ENCODE measurements at regions not wholly inside any gene's neighbourhood (a gene's known extent, or its start where the extent isn't known, plus 50 kb on each side); places are given as distances from the start of the nearest gene placed in this dataset.

GRCh38 chr17:73694491-73694890, 50.2 kb upstream of the SDK2 start:
- DNase-seq = no peak

- DNase-seq = no peak
Observed at GRCh38 chr17:73695035-73695738, 50.9 kb upstream of the SDK2 start.

DNA sequence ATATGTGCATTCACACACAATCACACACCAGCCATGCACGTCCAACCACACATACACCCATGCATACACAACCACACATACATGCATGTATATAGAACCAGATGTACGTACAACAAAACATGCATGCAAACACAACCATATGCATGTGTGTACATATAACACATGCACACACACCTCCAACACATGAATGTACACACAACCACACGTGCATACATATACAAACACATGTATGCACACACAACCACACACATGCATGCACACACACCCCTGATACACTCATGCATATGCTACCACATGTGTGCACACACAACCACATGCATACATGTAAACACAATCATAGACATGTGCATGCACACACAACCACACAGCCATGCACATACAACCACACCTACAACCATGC, 52.0 kb upstream of the SDK2 start:
- DNase-seq = no peak

GRCh38 chr17:73697872-73698271, 53.6 kb upstream of the SDK2 start:
- no peak for DNase-seq

DNA sequence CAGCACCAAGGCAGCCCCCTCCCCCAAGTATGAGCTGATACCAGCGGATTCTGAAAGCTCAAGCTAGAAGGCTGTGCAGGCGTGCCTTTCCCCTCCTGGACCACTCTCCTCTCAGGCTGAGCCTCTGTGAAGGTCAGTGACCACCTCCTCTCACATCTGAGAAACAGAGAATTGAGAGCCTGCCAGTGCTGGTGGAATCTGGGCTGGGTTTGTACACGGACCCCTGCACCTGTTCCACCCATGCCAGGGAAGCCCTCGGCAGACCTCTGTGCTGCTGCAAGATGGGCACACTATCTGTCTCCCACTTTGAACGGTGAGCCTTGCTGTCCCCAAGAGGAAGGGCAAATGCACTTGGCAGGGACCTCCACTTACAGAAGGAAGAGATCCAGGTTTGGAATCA, 54.7 kb upstream of the SDK2 start:
- DNase-seq = no peak

GRCh38 chr17:73701701-73702100, 57.5 kb upstream of the SDK2 start:
- DNase-seq = no peak

GRCh38 chr17:73703192-73703591, 58.9 kb upstream of the SDK2 start:
- DNase-seq = no peak

- no peak for DNase-seq
Observed at GRCh38 chr17:73703917-73704316, 59.7 kb upstream of the SDK2 start.

GRCh38 chr17:73705594-73705993, 61.3 kb upstream of the SDK2 start:
- DNase-seq = no peak

DNA sequence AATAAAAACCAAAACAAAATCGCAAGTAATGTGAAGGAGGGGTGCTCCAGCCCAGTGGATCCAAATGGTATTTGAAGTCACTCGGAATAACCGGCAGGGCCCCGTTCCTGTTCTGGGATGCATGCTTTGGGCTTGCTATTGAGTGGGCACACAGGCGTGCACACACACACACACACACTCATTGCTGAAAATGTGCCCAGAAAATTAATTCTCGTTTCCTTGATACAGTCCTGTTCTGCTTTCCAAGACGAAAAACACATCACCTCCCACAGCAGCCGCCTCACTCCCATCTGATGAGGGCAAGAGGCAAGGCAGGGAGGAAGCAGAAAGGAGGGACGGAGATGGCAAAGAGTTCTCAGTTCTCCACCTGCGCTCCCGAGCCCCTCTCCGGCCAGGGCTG, 62.2 kb upstream of the SDK2 start:
- DNase-seq = no peak

- no peak for DNase-seq
Observed at GRCh38 chr17:73706858-73707257, 62.6 kb upstream of the SDK2 start.

- no peak for DNase-seq
Observed at GRCh38 chr17:73707358-73707757, 63.1 kb upstream of the SDK2 start.

DNA sequence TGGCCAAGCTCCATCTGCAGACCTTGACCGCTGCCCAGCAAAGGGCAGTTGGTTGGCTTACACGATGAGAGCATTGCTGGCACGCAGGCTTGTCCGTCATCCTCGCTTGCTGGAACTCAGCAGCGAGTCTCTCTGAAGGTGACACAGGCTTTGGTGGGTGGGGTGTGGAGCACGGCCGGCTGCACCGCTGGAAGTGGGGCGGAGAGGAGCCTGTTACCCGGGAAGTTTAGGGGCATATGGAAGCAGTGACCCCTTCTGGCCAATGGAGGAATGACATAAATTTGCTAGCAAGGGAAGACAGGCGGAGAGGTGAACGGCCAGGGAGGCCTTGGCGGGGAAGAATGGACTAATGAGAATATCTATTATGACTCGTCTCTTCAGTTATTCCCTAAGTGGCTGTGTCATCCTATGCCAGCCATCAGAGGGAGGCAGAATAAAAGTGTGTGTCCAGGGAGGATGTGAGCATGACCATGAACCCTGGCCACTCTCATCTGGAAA, 65.9 kb upstream of the SDK2 start:
- peak; percentile 41 for DNase-seq

- DNase-seq = no peak
Observed at GRCh38 chr17:73711184-73711583, 66.9 kb upstream of the SDK2 start.

- DNase-seq = no peak
Observed at GRCh38 chr17:73711916-73712315, 67.7 kb upstream of the SDK2 start.

- DNase-seq = no peak
Observed at GRCh38 chr17:73713136-73713535, 68.9 kb upstream of the SDK2 start.

DNA sequence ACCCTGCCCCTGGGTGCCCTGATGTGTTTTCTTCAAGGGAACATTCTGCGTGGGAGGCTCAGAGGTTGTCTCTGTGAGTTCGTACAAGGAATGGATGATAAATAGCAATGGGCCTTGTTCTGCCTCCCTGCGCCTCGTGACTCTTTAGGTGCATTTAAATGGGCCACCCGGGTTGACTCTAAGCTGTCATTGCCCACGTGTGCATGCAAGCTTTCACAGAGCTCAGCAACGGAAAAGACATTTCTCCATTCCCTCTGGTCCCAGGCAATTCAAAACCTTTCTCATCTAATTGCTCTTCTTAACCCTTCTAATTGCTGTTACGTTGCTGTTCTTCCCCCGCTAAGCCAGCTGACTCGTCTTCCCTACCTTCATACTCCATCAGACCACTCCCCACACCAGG, 71.5 kb upstream of the SDK2 start:
- DNase-seq = no peak

GRCh38 chr17:73717690-73718089, 73.4 kb upstream of the SDK2 start:
- DNase-seq = no peak

DNA sequence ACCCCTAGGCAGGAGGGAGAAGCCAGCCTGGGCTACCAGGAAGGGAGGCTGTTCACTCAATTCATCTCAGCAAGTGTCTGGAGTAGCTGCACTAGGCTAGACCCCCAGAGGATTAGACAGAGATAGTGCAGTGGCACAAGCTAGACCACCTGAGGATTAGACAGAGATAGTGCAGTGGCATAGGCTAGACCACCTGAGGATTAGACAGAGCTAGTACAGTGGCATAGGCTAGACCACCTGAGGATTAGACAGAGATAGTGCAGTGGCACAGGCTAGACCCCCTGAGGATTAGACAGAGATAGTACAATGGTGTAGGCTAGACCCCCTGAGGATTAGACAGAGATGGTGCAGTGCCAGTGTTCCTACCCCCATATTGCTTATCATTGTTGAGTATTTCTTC, 74.1 kb upstream of the SDK2 start:
- no peak for DNase-seq

DNA sequence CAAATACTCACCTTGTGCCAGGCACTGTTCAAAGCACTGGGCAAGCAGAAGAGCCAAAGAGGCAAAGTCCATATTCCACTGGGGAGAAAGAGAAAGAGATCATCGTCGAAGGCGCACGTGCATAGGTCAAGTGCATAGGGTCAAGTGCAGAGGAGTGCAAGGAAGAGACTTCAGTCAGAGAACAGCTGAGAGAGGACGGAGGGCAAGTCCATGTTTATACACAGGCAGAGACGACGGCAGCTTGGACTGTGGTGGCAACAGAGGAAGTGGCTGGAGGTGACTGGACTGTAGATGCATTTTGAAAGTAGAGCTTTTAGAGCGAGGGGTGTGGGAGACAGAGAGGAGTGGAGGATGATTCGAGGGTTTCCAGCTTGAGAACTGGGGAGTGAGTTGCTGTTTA, 74.7 kb upstream of the SDK2 start:
- no peak for DNase-seq

DNA sequence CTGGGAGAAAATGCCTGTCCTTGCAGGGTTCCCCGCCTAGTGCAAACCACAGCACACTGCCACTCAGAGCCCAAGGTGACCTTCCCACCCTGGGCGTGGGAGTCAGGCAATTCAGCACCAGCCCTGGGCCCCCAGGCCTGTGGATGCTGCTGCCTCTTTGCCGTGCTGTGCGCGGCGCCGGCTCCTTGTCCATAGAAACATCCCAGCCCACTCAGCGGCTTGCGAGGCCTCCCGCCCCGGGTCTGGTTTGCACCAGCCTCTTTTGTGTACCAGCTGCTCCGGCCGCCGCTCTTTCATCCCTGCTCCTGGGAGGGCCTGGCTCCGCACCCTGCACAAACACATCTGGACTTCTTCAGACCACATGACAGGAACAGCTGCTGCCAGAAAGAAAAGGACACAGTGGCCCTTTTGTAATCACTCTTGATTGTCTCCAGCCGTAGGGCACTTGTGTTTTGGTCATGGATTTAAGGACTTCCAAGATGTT, 75.4 kb upstream of the SDK2 start:
- DNase-seq = peak; percentile 20

DNA sequence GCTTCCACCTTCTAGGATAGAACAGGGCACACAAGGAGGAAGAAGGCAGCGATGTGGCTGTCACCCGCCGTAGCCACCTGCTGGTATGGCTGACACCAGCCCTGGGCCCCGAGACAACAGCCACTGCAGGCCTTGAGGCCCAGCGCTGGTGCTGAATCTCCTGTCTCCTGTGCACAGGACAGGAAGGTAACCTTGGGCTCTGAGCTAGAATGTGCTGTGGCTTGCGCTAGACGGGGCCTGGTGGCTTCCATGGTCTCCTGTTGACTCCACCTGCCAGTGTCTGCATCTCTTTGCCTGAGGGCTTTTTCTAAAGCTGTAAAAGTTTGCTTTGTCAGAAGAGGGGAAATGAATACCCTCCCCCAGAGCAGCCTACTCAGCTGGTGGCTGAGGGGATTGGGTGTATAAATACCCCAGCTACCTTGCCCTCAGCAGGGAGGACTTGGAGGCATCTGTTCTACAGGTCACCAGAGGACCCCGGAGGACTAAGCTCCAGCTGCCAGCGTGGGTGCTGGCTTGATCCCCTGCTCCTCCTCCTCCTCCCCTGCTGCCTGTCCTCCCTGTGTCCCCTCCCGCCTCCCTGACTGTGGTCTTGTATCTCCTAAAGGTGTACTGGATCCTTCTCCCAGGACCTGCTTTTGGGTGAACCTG, 76.1 kb upstream of the SDK2 start:
- DNase-seq = no peak

DNA sequence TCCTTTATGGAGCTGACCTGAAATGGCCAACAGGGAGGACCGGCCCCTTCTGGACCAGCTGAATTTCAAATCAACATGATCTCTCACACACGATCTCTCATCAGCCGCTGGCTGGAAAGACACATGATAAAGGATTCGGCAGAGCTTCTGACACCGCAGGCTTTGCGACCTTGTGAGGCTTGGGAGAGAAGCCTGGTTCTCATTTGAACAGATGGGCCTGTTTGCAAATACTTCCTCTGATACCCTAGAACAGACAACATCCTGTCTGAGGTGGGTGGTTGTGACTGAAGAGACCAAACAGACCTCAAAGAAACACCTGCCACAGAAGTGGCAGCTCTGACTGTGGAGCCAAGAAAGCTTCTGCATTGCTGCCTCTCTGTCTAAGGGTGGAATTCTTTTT, 77.9 kb upstream of the SDK2 start:
- no peak for DNase-seq

- DNase-seq = no peak
Observed at GRCh38 chr17:73723317-73723716, 79.1 kb upstream of the SDK2 start.

All from hindlimb muscle (tissue), 1 donor.